GM13976 (cell line): ENCODE measurements at regions not wholly inside any gene's neighbourhood (a gene's known extent, or its start where the extent isn't known, plus 50 kb on each side); places are given as distances from the start of the nearest gene placed in this dataset.

Experiments used
- DNase-seq: peaks from one replicate; pipeline ENCODE4 v3.0.0; 2012; ENCODE audit warnings: low spot score
- in situ Hi-C: fragments of 300-500 bp; cut with MboI; formaldehyde crosslinking; loops from one replicate; pipeline ENCODE4 v1.12.0; 2022; ENCODE audit warnings: low sequenced_read_pairs, mixed read lengths, inconsistent platforms; ENCODE audit not compliant: unreplicated experiment
- TF ChIP-seq, protein P1 (sequence below): IDR thresholded peaks from 2 replicates; pipeline ENCODE4 v1.5.1; 2012; ENCODE audit warnings: borderline replicate concordance, mild to moderate bottlenecking; ENCODE audit not compliant: insufficient read depth; ENCODE audit errors: extremely low read depth, missing control alignments, control extremely low read depth

DNA sequence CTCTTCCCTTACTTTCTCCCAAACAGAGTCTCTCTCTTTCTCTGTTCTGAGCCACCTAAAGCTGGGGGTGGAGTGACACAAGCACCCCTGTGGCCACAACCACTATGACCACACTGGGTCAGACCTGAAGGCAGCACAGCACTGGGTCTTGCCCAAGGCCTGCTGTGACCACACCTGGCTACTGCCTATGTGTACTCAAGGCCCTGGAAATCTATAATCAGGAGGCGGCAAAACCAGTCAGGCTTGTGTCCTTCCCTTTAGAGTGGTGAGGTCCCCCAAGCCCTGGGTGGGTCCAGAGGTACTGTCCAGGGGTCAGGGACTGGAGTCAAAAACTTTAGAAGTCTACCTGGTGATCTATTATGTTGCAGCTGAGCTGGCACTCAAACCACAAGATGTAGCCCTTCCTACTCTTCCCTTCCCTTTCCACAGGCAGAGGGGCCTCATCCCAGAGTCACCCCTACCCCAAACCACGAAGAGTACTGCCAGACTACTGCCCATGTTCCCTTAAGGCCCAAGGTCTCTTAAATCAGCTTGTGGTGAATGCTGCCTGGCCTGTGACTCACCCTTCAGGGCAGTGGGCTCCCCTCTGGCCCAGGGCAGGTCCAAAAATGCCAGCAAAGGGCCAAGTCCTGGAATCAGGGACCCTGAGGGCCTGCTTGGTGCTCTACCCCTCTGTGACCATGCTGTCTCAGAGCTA is 179.8 kb upstream of the DYRK2 start:
- in situ Hi-C loops = no loop called here
- no peak for DNase-seq
- TF ChIP-seq, protein P1, sequence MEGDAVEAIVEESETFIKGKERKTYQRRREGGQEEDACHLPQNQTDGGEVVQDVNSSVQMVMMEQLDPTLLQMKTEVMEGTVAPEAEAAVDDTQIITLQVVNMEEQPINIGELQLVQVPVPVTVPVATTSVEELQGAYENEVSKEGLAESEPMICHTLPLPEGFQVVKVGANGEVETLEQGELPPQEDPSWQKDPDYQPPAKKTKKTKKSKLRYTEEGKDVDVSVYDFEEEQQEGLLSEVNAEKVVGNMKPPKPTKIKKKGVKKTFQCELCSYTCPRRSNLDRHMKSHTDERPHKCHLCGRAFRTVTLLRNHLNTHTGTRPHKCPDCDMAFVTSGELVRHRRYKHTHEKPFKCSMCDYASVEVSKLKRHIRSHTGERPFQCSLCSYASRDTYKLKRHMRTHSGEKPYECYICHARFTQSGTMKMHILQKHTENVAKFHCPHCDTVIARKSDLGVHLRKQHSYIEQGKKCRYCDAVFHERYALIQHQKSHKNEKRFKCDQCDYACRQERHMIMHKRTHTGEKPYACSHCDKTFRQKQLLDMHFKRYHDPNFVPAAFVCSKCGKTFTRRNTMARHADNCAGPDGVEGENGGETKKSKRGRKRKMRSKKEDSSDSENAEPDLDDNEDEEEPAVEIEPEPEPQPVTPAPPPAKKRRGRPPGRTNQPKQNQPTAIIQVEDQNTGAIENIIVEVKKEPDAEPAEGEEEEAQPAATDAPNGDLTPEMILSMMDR = no peak

DNA sequence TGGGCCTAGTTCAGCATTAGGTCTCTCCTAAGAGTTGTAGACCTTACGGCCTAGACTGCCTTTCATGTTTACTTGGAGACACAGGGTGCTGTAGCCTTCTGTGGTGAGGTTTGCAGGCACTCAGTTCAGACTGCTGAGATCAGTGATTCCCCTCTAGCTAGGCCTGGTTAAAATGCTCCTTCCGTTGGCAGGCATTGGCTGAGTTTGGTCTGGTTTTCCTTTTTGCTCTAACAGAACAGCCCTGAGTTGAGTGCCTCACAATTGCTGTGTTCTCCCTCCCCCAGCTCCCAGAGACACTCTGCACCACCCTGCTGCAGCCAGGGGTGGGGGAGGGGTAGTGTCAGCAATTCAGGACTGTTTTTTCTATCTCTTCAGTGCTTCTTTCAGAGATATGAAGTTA is 178.9 kb upstream of the DYRK2 start:
- no peak for DNase-seq
- in situ Hi-C loops = no loop called here
- TF ChIP-seq, protein P1 = no peak

DNA sequence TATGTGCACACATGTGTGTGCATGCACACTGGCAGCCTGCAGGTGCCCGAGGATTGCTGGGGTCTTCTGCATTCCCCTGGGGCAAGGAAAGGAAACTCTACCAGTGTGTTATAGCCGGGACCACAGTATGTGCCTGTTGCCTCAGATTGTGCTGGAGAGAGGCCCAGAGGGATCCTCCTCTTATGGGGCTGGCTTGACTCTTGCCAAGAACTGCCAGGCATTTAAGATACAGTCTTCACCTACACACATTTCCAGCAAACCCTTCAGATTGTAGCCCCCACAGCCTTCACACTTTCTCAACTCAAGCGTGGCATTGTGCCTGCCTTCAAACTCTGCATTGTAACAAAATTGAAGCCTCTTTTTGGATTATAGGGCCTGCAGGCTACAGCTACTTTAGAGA is 176.7 kb upstream of the DYRK2 start:
- TF ChIP-seq, protein P1 = no peak
- in situ Hi-C loops = no loop called here
- DNase-seq = no peak

DNA sequence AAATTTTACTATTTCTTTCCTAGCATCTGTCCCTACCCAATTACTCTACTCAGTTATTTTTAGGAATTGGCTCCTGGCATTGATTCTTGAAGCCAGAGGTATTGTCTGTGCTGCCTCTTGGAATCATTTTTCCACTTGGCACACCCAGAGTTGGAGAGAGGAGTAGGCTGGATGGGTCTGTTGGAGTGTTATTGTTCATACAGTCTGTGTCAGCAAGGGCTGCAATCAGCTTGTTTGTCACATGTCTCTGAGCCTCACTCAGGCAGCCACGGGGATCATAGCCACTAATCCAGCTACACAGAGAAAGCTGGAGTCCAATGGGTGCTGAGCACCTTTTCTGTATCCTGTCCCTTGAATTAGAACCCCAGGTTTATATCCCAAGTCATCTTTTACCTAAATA is 176.0 kb upstream of the DYRK2 start:
- TF ChIP-seq, protein P1 = no peak
- in situ Hi-C loops = no loop called here
- no peak for DNase-seq

DNA sequence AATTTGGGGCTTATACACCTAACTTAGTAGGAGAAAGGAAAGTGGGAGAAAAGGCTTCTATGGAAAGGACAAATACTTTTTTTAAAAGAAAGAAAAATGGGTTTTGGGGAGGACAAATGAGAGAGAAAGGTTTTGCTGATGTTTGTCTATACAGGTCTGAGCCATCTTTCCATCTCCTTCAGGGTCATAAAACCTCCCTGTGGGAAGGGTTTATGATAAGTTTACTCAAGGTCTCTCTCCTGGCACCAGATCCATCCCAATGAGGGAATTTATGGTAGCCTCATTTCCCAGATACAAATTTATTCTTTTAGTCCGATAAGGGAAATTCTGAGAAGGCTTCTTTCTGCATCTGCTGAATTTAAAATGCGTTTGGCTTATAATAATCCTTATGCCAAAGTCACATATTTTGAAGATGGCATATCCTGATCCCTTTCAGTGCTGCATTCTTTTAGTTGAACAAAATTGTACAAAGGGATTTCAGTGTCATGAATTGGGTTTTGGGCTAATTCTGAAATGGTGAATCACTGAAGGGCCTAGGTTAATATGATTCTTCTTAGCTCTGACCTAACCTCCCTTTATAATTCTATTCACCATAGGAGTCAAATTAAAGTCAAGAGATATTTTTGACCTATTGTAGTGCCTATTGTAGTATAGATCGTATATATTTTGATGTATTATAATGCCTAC is 173.5 kb upstream of the DYRK2 start:
- TF ChIP-seq, protein P1 = no peak
- in situ Hi-C loops = no loop called here
- no peak for DNase-seq

DNA sequence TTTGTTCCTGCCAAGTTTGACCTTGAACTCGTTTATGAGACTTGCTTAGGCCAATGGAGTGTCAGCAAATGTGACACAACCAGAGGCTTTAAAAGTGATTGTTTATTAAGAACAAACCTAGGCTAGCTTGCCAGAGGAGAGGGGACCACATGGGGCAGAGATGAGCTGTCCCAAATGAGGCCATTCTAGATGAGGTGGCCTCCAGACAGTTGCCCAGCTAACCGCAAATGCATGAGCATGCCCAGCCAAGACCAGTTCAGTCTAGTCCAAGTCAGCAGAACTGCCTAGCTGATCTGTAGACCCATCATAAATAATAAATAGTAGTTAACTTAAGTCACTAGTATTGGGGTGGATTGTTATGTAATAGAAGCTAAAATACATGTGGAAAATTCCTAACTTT is 172.8 kb upstream of the DYRK2 start:
- TF ChIP-seq, protein P1 = no peak
- in situ Hi-C loops = no loop called here
- no peak for DNase-seq

DNA sequence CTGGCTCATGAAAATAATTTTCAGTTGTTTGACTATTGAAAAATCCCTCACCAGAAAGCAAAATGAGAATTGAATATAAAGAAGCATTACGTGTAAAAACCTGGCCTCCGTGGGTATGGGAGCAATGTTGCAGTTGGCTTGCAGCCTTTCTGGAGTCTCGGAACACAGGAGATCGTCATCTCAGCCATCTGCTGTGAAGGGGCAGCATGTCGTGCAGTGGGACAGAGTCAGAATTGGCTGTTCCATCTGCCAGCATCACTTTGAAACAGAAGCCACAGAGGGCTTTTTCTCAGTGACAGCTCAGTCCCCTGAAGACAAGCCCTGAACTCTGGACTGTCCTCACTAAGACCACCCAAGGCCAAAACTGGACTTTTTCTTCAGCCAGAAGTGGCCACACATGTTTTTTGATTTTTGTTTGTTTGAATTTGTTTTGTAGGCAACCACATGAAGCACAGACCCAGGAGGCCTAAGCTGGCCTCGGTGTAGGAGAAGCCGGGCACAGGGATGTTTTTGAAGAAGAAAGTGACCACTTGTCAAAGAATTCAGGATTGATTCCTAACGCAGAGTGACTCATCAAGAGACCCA is 170.8 kb upstream of the DYRK2 start:
- in situ Hi-C loops = no loop called here
- no peak for DNase-seq
- TF ChIP-seq, protein P1 = no peak
